OCI-LY7 (cell line): ENCODE measurements at regions not wholly inside any gene's neighbourhood (a gene's known extent, or its start where the extent isn't known, plus 50 kb on each side); places are given as distances from the start of the nearest gene placed in this dataset.

Source experiments
- EZH2phosphoT487 ChIP-seq: fragments of 200-600 bp; sonication (generic); IDR thresholded peaks from 2 replicates; pipeline ENCODE4 v1.6.1; 2018; ENCODE audit warnings: low read depth, borderline replicate concordance, mild to moderate bottlenecking, mixed run types, antibody characterized with exemption, low read length, moderate library complexity, mixed read lengths
- TF ChIP-seq, protein P1 (sequence below): fragments of 200-600 bp; sonication (generic); conservative IDR thresholded peaks from 2 replicates; pipeline ENCODE4 v1.5.1; 2014; ENCODE audit warnings: mild to moderate bottlenecking, antibody characterized with exemption, low read length, moderate library complexity, mixed read lengths

DNA sequence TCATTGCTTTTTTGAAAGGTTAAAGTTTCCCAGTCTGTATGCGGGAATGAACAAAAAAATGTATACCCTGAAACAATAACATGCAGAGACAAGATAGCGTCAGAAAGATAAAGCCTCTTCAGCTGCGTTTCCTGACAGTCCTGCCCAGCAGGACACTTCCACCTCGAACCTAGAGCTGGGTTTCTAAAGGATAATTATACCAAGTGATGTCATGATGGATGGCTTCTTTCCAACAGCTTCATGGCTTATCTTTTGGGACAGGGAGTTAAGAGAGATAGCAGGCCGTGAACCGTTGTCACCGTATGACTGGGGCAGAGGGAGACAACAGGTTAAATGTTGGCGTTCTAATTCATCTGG, 267.6 kb upstream of the SGK1 start:
- TF ChIP-seq, protein P1, sequence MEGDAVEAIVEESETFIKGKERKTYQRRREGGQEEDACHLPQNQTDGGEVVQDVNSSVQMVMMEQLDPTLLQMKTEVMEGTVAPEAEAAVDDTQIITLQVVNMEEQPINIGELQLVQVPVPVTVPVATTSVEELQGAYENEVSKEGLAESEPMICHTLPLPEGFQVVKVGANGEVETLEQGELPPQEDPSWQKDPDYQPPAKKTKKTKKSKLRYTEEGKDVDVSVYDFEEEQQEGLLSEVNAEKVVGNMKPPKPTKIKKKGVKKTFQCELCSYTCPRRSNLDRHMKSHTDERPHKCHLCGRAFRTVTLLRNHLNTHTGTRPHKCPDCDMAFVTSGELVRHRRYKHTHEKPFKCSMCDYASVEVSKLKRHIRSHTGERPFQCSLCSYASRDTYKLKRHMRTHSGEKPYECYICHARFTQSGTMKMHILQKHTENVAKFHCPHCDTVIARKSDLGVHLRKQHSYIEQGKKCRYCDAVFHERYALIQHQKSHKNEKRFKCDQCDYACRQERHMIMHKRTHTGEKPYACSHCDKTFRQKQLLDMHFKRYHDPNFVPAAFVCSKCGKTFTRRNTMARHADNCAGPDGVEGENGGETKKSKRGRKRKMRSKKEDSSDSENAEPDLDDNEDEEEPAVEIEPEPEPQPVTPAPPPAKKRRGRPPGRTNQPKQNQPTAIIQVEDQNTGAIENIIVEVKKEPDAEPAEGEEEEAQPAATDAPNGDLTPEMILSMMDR: no peak
- no peak for TF ChIP-seq EZH2phosphoT487
